Progenitor cell of endocrine pancreas (in vitro differentiated cells): ENCODE measurements at regions not wholly inside any gene's neighbourhood (a gene's known extent, or its start where the extent isn't known, plus 50 kb on each side); places are given as distances from the start of the nearest gene placed in this dataset.
A peak's percentile ranks its signal among the peaks of the same experiment; 100 is the strongest.

ENCODE experiments used
- DNase-seq: peaks from one replicate; pipeline ENCODE4 v3.0.0; 2021; ENCODE audit warnings: low spot score; ENCODE audit not compliant: unreplicated experiment
- H3K27ac Mint-ChIP-seq: 2 replicates; pipeline ENCODE4 v1.8.0; 2021; ENCODE audit warnings: mild to moderate bottlenecking, moderate library complexity, mixed read lengths
- H3K27me3 Mint-ChIP-seq: 2 replicates; pipeline ENCODE4 v1.8.0; 2021; ENCODE audit warnings: mixed read lengths
- H3K36me3 Mint-ChIP-seq: 2 replicates; pipeline ENCODE4 v1.8.0; 2022; ENCODE audit warnings: mixed read lengths; ENCODE audit not compliant: insufficient read depth
- H3K4me1 Mint-ChIP-seq: 2 replicates; pipeline ENCODE4 v1.8.0; 2021; ENCODE audit warnings: low read depth, mixed read lengths
- H3K4me3 Mint-ChIP-seq: 2 replicates; pipeline ENCODE4 v1.8.0; 2021; ENCODE audit warnings: low read depth, mild to moderate bottlenecking, moderate library complexity, mixed read lengths
- H3K9me3 Mint-ChIP-seq: 2 replicates; pipeline ENCODE4 v1.8.0; 2021; ENCODE audit warnings: low read depth, mixed read lengths
- CTCF ChIP-seq: fragments of 200-600 bp; sonication (generic); IDR thresholded peaks from one replicate; pipeline ENCODE4 v1.5.0; 2021; ENCODE audit warnings: antibody characterized with exemption, mild to moderate bottlenecking; ENCODE audit not compliant: unreplicated experiment

- Mint-ChIP-seq H3K36me3 (no peaks in the 10 kb centered on the region), H3K27ac (no peak overlapping the region), H3K4me1 (no peaks in the 10 kb centered on the region), H3K9me3 (peaks cover 7% of the 10 kb centered on the region), H3K27me3 (peaks cover 26% of the 10 kb centered on the region), H3K4me3 (no peak overlapping the region)
- no peak for TF ChIP-seq CTCF
- no peak for DNase-seq
These were observed 51.3 kb upstream of the FLI1 start for GRCh38 chr11:128642571-128642970.

DNA sequence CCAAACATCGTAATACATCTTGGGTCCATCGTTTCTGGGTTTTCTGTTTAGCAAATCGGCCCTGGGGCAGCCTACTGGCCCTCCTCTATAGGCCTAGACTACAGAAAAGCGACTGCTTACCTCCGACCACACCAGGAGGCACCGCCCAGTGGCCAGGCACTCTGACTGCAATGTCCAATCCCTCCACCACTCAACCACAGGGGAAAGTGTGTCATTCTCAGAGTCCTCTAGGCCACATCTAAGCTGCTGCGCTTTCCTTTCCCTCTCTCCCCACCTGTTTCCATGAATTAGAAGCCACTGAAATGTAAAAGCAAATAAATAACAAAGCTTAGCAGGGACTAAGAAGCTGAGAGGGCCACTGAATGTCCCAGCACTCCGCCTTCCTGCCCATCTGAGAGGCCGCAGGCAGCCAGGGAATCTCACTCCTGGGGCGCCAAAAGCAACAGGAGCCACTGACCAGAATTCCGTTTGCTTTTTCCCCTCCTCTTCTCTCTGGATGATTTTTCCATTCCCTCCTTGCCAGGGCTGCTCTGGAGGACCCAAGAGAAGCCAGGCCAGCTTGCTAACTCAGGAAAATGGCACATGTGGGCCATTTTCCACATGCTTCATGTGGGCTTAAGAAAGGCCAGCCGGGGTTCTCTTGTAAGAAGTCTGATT, 50.1 kb upstream of the FLI1 start:
- Mint-ChIP-seq H3K9me3 (peaks cover 7% of the 10 kb centered on the region), H3K4me3 (no peak overlapping the region)
- no peak for DNase-seq

More for the DNA sequence above, 50.1 kb upstream of the FLI1 start:
- H3K4me1 Mint-ChIP-seq, result no peaks in the 10 kb centered on the region
- no peaks in the 10 kb centered on the region for H3K36me3 Mint-ChIP-seq
- peaks cover 21% of the 10 kb centered on the region for H3K27me3 Mint-ChIP-seq
- peak; percentile 14 for TF ChIP-seq CTCF
- H3K27ac Mint-ChIP-seq, result no peak overlapping the region
